GM18499 (cell line): ENCODE measurements at regions not wholly inside any gene's neighbourhood (a gene's known extent, or its start where the extent isn't known, plus 50 kb on each side); places are given as distances from the start of the nearest gene placed in this dataset.
"Not testable (repeated sequence)": the region's sequence is repeated elsewhere in the genome, so short reads cannot be mapped to it uniquely, and the experiment has no call there.

Experiments
- ATAC-seq: cut with Tn5 transposase; IDR thresholded peaks from one replicate; pipeline ENCODE4 v1.9.1; 2021; ENCODE audit warnings: moderate number of reproducible peaks; ENCODE audit not compliant: insufficient read depth, unreplicated experiment

DNA sequence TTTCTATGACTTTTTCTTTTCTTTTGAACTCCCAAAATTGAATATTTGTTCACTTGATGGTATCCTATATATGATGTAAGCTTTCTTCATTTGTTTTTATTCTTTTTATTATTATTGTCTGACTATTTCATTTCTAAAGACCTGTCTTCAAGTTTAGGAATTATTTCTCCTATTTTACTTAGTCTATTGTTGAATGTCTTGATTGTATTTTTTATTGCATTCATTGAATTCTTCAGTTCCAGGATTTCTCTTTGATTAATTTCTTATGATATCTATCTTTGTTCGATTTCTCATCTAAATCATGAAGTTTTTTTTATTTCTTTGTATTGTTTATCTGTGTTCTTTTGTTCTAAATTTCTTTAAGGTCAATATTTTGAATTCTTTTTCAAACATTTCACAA lies 238.8 kb downstream of the TTC6 start:
- no peak for ATAC-seq

DNA sequence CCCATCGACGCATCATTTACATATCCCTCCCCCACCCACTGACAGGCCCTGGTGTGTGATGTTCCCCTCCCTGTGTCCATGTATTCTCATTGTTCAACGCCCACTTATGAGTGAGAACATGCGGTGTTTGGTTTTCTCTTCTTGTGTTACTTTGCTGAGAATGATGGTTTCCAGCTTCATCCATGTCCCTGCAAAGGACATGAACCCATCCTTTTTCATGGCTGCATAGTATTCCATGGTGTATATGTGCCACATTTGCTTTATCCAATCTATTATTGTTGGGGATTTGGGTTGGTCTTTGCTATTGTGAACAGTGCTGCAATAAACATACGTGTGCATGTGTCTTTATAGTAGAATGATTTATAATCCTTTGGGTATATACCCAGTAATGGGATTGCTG lies 243.3 kb downstream of the TTC6 start:
- ATAC-seq: not testable (repeated sequence)

DNA sequence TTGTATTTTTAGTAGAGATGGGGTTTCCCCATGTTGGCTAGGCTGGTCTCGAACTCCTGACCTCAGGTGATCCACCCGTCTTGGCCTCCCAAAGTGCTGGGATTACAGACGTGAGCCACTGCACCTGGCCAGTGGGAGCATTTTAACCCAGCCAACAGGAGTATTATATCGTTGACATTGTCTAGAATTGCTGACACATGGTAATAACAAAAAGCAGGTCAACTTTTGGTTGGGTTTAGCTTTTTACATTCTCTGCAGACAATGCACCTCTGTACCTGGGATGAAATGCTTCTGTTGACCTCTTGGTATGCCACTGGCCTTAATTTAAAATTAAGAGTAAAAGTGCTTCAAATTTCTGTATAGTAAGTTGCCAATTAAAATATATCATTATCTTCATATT lies 245.6 kb downstream of the TTC6 start:
- not testable (repeated sequence) for ATAC-seq

DNA sequence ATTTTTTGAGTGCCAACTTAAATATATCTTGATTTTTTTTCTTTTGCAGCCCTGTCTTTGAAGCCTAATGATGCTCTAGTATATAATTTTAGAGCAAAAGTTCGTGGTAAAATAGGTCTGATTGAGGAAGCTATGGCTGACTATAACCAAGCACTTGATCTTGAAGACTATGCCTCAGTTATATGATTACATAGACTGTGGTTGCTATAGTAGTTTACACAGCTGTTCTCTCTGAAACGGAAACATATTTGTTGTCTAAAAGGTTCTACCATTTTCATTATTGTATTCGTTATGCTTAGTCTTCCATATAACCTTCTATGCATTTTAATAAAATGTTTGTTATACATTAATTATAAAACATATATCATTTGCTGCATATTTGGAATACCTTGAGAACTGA lies 246.7 kb downstream of the TTC6 start:
- ATAC-seq: no peak

DNA sequence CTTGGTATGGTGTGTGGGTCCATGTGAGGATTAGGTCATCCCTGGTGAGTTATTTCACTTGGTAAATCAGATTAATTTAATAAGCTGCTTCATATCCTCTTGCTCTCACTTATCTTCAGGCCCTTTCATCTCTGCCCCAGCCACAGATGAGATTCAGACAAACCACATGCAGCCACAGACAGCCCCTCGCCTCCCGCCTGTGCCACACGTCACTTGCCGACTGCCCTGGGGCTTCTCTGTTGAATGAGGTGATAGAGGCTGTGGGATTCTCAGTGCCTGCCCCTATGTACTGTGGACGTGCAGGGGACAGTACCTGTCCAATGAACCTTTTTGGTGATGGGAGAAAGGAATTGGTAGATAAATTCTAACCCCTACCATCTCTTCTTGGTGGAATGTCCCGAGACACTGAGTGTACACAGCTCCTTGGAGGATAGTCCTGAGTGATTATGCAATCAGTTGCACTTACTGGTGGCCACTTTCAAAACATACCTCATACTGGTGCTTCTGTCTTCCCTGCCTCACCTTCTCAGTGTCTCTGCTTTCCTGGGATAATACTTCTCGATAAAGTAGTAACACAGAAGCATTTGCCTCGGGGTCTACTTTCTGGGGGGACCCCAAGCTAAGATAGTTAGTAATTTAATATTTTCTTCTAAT lies 248.7 kb downstream of the TTC6 start:
- ATAC-seq: no peak

DNA sequence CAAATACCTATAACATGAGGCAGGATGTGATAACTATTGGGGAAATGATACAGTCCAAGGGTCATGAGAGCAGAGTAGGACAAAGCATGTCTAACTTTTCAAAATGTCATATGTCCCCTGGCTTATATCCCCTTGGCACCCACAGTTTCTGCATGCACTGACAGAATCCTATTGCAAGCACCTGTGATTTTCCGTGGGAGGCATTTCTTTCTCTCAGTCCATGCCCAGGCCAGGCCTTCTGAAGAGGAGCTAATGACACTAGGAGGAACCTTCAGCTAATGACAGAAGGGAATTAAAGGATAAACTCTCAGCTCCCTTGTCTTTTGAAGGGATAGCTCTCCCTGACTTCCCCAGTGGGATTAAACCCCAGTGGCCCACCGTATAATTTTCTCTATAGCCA lies 249.2 kb downstream of the TTC6 start:
- no peak for ATAC-seq

DNA sequence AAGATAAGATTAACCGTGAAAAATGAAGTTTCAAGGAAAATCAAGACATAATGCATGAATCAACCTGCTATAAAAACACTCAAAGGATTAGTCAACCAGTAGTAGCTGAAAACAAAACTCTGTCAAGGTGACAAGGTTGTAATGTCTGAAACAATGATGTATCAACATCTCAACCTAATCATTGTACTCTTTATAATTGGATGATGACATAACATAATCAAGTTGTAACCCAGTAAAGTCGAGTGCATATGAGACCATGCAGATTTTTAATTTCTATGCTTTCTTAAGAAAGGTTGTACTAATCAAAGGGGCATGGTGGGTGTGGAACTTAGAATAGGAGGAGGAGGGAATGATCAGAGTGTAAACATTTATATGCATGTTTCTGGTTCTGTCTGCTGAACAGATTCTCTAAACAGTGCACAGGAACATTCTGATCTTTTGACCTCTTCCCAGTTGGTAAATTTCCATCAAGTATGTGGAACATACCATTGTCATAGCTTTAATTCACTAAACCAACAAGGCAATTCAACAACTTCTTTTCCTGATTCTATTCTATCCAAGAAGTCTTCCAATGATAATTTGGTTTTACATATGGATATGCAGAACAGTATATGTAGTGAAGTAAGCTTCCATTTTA lies 253.7 kb downstream of the TTC6 start:
- no peak for ATAC-seq

DNA sequence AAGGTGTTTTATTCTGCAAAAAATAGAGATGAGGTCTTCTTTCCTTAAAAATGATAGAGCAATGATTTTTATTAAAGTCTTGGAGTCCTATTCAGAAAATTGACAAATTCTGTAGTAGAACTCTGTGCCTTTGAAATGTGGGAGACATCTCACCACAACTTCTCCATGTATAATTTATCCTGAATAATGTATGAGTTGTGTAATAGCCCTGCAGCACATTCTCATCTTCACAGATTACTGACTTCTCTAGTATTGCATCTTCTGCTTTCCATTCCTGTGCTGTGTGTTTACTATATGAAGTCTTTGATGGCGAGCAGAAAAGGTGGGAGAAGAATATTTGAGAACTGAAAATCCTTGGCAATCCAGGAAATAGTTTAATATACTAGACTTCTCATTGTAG lies 255.6 kb downstream of the TTC6 start:
- ATAC-seq: no peak

DNA sequence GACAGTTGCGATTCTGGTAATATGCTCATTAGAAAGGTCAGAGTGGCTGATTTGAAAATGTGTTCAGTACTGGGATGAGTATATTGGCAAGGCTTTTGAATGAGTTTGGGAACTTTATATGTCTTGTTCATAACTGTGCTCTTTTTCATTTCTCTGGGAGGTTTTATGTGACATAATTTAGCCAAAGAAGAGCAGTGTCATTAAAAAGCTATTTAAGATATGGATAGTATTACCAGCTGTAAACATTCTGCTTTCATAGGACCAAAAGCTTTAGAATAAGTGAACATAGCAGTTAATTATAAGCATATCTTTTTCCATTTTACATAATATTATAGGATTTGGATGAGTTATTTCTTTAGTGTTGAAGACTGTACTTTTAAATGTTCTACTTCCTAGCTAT lies 260.4 kb downstream of the TTC6 start:
- no peak for ATAC-seq

DNA sequence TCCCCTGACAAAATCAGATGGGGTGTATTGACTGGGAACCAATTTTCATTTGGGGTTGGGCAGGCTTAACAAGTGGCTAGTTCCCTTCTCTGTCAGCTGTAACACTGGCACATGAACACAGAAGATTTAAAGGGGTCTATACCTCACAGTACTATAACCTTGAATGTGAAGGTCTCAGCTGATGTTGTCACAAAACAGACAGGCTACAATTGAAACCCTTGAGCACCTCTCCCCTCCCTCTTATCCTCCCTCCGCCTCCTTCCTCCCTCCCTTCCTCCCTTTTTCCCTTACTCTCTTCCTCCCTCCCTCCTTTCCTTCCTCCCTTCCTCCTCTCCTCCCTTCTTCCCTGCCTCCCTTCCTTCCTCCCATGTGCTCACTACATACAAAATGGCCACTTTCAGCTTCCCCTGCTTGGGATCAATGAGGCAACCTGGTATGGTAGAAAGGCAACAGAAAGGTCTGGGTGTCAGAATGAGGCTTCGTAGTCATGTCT lies 262.4 kb downstream of the TTC6 start:
- ATAC-seq: no peak

DNA sequence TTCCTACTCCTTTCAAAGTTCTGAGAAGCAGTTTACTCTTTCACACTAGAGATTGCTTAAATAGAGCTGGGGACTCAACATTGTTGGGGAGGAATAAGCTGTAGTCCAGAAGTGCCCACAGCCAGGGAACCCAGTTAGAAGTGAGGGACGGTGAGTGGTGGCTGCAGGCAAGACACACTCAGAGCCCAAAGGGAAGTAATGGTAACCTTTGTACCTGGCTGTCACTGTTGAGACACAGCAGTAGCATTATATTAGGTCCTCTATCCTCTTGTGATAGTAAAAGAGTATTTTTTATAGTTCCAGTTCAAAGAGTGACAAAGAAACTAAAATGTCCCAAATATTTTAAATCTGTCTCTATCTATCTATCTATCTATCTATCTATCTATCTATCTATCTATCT lies 263.3 kb downstream of the TTC6 start:
- ATAC-seq: no peak

DNA sequence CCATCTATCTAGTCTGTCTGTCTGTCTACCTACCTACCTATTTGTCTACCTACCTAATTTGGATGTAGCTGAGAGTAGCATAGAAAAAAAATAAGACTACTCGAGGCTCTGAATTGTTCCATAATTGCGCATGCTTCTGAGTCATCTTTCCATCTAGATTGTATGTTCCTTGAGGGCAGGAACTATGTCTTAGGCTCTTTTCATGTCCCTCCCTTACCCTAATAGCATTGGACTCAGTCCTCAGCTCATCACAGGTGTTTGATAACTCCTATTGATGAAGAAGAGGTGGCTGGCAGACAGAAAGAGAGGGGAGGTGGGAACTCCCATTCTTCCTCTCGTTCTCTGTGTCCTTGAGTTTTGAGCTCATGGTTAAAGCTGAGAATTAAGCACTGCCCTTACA lies 263.7 kb downstream of the TTC6 start:
- ATAC-seq: no peak

DNA sequence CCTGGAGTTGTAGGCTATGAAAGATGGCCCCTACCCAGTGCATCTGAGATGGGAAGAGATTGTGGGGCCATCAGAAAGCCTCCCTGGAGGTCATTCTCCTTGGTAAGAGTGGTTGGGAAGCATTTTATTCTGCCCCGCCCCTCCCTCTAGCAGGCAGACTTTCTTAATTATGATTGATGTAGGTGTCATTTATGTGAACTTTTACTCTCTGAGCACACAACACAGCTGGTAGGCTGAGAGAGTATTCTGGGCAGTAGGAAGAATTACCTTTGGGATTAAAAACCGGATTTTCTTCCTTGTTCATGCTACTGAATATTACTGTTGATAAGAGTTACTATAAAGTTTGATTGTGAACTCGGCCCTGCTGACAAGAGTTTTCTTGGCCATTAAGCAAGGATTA lies 266.8 kb downstream of the TTC6 start:
- ATAC-seq: no peak

DNA sequence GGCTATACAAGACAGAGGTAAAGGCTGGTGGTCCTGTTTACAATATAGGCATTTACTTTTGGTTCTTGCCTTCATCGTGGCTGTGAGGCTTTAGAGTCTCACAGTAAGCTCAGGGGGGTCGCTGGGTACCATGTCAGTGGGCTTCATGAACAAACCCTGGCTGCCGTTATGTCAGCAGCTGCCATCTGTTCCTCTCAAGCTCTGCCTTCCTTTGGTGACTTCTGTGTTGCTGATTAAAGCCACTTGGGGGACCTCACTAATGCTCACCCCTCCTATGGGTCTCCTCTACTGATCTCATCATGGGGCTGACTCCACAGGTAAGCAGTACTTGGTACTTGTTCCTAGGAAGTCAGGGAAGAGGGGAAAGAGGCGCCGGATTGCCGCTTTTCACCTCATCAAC lies 268.7 kb downstream of the TTC6 start:
- no peak for ATAC-seq

DNA sequence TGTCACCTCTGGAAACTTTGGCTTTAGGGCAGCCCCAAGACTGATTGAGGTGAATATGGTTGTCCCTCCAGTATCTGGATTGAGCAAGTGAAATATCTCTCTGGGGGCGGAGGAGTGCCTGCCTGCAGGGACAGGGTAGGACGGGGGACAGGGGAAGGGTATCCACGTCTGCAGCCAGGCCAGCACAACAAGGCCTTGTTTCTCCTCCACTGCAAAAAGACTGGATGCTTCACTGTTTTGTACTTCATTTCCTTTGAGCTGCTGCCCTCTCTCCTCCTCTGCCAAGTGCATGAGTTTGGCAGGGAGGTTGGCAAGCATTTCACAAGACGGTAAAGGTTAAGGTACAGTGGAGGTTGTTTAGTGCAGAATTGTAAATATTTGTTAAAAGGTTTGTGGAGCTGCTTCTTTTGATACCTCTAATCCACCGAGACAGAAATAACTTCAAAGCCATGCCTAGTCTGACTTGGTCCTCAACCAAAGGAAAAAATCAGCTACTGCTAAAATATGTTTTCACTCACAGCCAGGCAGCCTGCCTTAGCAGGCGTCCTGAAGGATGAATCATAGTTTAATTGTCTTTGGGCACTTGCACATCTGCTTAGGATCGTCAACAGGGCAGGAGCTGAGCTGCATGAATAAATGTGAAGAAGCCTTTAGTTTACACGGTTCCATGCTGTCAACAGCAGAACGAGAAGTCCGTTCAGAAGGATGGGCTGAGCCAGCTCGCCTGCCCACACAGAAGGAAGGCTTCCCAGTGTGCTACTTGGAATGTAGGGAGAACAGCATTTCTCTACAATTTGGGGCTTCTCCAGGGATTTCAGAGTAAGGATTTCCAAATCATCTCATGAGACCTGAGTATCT lies 269.7 kb downstream of the TTC6 start:
- no peak for ATAC-seq

DNA sequence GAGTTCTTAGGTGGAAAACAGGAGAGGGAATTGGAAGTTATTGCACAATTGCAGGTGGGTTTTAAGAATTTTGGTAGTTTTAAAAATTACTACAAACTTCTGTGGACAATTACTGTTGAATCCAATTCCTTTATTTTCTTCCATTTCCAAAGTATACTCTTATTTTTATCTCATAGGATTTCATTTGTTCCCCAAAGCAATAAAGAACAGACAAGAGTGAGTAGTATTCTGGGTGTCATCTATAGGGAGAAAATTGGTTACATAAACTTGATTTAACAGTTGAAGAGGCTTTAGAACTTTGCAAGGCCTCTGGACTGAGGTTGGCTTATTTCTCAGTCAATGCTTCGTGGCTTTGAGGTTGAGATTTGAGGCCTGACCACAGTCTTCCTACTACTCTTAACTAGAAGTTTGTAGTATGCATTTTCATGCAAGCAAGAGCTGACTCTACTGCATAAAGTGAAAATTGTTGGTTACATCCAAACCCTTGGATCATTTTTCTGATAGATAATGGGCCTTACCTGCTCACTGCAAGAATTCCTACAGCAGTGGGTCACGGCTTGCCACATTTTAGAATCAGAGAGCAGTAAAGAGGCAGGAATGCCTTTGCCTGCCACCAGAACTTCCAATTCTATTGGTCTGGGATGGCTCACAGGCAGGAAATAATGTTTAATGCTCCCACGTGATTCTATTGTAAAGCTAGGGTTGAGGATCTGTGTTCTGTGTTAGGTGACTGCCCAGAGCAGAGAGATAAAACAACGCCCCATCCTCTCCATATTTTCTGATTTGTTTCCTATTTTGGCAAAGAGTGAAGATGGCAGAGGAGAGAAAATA lies 270.5 kb downstream of the TTC6 start:
- ATAC-seq: no peak

DNA sequence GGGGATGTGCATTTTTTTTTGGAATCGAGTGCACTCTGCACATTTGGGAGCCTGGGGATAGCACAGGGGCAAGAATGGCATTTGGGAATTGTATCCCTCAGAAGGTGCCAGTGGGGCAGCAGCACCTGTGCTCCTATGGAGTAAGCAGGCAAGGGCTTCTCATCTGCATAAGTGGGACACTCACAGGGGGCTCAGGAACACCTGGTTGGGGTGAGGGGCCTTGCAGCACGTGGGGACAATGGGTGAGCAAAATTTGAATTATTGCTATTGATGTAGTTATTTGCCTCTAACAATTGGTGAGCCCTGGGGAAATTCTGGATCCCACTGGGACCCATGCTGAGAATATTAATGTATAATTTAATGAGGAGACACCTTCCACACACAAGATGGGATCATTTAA lies 274.2 kb downstream of the TTC6 start:
- no peak for ATAC-seq

DNA sequence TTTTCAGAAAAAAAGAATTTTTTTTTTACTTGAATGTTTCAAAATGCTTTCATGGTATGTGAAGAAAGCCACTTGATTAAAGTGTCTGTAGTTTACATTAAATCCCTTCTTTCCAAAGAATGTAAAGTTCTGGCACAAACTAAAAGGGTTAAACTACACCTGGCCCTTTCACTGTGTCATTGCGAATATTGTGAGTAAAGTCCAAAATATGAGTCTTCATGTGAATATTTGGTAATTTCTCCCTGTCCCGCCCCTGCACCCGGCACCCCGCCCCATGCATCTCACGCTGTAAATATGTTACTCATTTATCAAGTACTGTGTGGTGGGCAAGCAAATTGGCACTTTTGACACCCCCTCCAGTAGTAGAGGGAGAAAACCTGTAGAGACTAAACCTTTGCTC lies 274.7 kb downstream of the TTC6 start:
- no peak for ATAC-seq

DNA sequence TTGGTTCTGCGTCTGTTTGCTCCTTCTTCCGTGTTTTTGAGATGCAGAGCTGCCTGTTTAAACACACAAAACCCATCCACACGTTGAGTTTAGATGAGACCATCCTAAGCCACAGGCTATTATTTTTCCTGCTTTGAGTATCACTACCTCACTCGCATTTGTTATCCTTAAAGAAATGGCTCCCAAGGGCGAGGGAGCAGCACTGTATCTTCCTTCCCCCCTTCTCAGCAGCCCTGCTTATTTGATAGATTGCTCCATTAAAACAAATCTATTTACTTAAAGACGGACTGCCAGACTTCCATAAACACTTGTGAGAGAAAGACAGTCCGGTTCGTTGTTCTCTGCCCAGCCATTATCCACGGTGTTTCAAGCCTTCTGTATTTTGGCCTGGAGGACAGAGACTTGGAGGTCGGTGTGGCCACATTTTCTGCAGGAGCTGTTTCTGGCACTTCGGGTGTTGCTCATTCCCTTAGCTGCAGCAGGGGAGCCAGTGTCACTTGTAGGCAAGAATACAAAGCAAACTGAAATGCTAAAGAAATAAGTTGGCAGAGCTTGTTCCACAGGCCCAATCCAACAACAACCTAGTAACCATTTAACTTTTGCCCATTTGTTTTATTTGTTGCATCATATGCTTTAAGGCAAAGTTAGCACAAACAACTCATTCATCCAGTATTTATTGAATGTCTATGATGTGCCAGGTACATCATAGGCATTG lies 275.4 kb downstream of the TTC6 start:
- ATAC-seq: no peak

DNA sequence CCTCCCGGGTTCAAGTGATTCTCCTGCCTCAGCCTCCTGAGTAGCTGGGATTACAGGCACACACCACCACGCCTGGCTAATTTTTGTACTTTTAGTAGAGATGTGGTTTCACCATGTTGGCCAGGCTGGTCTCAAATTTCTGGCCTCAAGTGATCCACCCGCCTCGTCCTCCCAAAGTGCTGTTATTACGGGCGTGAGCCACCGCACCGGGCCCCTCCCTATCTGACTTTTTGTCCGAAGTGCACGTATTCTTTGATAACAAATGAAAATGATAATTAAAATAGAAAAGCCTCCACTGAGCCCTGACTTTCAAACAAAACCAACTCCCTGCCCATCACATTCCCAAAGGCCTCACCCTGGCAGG lies 278.6 kb downstream of the TTC6 start:
- not testable (repeated sequence) for ATAC-seq
